ENCODE measurements at regions not wholly inside any gene's neighbourhood (a gene's known extent, or its start where the extent isn't known, plus 50 kb on each side); places are given as distances from the start of the nearest gene placed in this dataset.

- no peak for TF ChIP-seq CTCF (IDR thresholded peaks at IDR 0.05)
- TF ChIP-seq POLR2A (IDR thresholded peaks at IDR 0.05), result no peak
Measured at GRCh38 chr10:76651154-76651553, 986.5 kb downstream of the KCNMA1 start.

Data from testis (tissue), 2 donors.